GM18511 (cell line): ENCODE measurements at regions not wholly inside any gene's neighbourhood (a gene's known extent, or its start where the extent isn't known, plus 50 kb on each side); places are given as distances from the start of the nearest gene placed in this dataset.
"Not testable (repeated sequence)": the region's sequence is repeated elsewhere in the genome, so short reads cannot be mapped to it uniquely, and the experiment has no call there.

Source experiments
- ATAC-seq: cut with Tn5 transposase; IDR thresholded peaks from one replicate; pipeline ENCODE4 v1.9.1; 2021; ENCODE audit warnings: mild to moderate bottlenecking, moderate library complexity; ENCODE audit not compliant: unreplicated experiment

- ATAC-seq, result no peak
Measured at GRCh38 chr7:29619111-29619510, 55.5 kb downstream of the PRR15 start.

GRCh38 chr7:29619848-29620555, 56.4 kb downstream of the PRR15 start:
- ATAC-seq, result no peak

GRCh38 chr7:29620556-29620930, 56.9 kb downstream of the PRR15 start:
- ATAC-seq, result no peak

- no peak for ATAC-seq
Measured at GRCh38 chr7:29622335-29623265, 59.0 kb downstream of the PRR15 start.

GRCh38 chr7:29623973-29624372, 60.3 kb downstream of the PRR15 start:
- ATAC-seq, result no peak

GRCh38 chr7:29626730-29627129, 63.1 kb downstream of the PRR15 start:
- no peak for ATAC-seq

- ATAC-seq, result no peak
Measured at GRCh38 chr7:29627631-29628030, 64.0 kb downstream of the PRR15 start.

- ATAC-seq, result no peak
Measured at GRCh38 chr7:29629507-29629906, 65.9 kb downstream of the PRR15 start.

- not testable (repeated sequence) for ATAC-seq
Measured at GRCh38 chr7:29635067-29636008, 71.7 kb downstream of the PRR15 start.

- ATAC-seq, result no peak
Measured at GRCh38 chr7:29636009-29636351, 72.3 kb downstream of the PRR15 start.

GRCh38 chr7:29637374-29637773, 73.7 kb downstream of the PRR15 start:
- ATAC-seq, result no peak

GRCh38 chr7:29638841-29639240, 75.2 kb downstream of the PRR15 start:
- ATAC-seq, result not testable (repeated sequence)

- no peak for ATAC-seq
Measured at GRCh38 chr7:29639386-29639785, 75.8 kb downstream of the PRR15 start.

GRCh38 chr7:29639886-29640595, 76.4 kb downstream of the PRR15 start:
- no peak for ATAC-seq

- no peak for ATAC-seq
Measured at GRCh38 chr7:29641651-29642050, 78.0 kb downstream of the PRR15 start.

- ATAC-seq, result no peak
Measured at GRCh38 chr7:29642494-29643155, 79.0 kb downstream of the PRR15 start.

GRCh38 chr7:29646116-29646515, 82.5 kb downstream of the PRR15 start:
- not testable (repeated sequence) for ATAC-seq

GRCh38 chr7:29647020-29647654, 83.5 kb downstream of the PRR15 start:
- no peak for ATAC-seq

GRCh38 chr7:29647691-29648210, 84.1 kb downstream of the PRR15 start:
- ATAC-seq, result not testable (repeated sequence)
